Activated T-cell treated with anti-CD3 and anti-CD28 coated beads for 24 hours (primary cell): ENCODE measurements at regions not wholly inside any gene's neighbourhood (a gene's known extent, or its start where the extent isn't known, plus 50 kb on each side); places are given as distances from the start of the nearest gene placed in this dataset.

ENCODE experiments used
- DNase-seq: peaks from one replicate; pipeline ENCODE4 v3.0.0-alpha.2; 2020; ENCODE audit warnings: low read depth

DNA sequence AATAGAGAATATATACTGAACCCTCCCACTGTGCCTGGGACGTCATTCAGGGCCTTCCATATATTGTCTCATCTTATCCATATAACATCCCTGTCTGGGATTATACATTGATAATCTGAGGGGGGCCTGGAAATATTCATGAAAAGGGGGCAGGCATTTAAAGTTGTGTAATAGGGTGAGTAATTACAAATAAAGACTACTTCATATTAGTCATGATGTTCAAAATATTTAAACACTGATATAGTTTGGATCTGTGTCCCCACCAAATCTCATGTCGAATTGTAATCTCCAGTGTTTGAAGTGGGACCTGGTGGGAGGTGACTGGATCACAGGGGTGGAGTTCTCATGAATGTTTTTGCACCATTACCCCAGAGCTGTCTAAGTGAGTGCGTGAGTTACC, 97.8 kb downstream of the AQP9 start:
- no peak for DNase-seq

DNA sequence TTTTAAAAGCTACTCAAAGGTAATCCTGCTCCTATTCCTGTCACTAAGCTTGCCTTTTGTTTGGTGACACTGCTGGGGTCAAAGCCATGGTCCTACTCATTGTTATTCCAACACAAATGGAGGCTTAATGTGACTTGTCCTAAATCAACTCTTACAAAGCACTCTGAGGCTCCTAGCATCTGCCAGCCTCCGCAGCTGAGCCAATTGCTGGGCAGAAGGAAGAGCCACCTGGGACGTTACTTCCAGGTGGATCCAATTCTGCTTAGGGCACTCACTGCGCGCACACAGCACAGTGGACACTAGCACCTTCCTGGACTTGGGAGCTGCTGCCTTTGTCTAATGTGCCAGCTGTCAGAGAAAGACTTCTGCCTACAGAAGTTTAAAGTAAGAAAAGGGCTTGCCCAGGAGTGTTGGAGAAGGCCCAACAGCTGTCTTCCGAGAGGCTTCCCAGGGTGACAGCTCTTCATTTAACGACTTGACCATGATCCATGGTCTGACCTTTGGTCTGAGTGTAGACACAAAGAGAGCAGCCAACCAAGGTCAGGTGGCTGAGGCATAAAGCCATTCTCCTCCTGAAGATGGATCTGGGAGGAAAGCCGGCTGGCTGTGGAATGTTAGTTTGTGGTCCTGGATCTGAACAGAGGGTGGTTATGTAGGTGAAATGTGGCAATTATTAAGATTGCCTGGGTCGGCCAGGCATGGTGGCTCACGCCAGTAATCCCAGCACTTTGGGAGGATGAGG, 102.2 kb downstream of the AQP9 start:
- no peak for DNase-seq

GRCh38 chr15:58241872-58242271, 103.7 kb downstream of the AQP9 start:
- no peak for DNase-seq

GRCh38 chr15:58243070-58243469, 104.9 kb downstream of the AQP9 start:
- no peak for DNase-seq

DNA sequence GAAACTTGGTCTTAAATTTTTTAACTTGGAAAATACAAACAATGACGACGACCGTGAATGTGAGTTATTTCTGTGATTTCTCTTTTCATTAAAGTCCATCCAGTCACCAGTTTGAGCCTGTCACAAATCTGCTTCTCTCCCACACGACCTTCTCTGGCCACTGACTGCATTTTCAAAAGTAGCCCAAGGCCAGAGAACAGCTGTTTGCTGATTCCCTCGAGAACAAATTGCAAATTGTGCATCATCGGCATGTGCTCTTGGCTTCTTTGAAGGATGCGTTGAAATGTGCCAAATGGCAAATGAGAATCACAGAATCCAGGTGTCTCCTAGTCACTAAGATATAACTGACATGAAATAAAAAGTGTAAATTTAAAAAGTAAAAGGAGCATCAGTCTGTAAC, 106.4 kb downstream of the AQP9 start:
- DNase-seq: no peak

- DNase-seq: no peak
These were observed 107.9 kb downstream of the AQP9 start for GRCh38 chr15:58246041-58246440.

- no peak for DNase-seq
These were observed 110.0 kb downstream of the AQP9 start for GRCh38 chr15:58247855-58248842.

GRCh38 chr15:58249646-58250312, 111.6 kb downstream of the AQP9 start:
- peak; percentile 4 for DNase-seq

- DNase-seq: no peak
These were observed 114.6 kb downstream of the AQP9 start for GRCh38 chr15:58252586-58253323.

DNA sequence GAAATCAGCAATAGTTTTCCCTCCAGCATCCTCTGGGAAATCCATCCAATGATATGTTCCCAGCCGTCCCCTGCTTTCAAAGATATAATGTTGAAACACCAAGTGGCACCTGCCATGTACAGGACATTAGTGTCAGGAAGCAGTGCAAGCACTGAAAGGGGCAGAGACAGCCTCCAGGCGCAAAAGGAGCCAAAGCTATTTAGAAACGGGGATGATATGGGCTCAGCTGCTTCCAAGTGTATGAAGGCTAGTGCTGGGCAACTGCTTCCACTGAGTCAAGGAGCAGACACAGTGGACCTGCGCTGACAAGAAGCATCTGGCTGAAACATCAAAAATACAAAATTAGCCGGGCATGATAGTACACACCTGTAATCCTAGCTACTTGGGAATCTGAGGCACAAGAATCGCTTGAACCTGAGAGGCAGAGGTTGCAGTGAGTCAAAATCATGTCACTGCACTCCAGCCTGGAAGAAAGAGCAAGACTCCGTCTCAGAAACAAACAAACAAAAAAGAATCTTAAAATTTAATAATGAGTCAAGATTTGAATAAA, 119.7 kb downstream of the AQP9 start:
- DNase-seq: no peak

GRCh38 chr15:58258501-58259292, 120.5 kb downstream of the AQP9 start:
- DNase-seq: no peak

DNA sequence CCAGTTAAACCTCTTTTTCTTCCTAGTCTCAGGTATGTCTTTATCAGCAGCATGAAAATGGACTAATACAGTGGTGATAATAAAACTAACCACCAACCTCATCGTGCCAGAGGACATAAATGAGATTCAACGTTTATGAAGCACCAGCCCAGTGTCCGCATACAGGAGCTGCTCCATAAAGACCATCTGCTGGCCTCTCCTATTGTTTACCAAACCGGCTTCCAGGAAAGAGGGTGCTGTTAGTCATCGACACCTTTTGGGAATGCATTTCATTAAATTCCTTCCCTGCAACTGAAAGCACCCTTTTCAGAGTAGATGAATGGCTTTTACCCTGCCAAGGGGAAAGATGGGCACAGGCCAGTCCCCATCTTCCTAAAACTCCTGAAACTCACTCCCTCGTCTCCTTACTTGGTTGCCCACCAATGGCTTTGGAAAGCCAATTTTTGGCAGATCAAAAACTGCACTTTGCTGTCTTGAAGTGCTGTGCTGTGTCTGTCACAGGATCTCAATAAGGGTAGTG, 122.1 kb downstream of the AQP9 start:
- no peak for DNase-seq

- no peak for DNase-seq
These were observed 122.6 kb downstream of the AQP9 start for GRCh38 chr15:58260725-58261267.

- DNase-seq: no peak
These were observed 123.2 kb downstream of the AQP9 start for GRCh38 chr15:58261368-58261767.

DNA sequence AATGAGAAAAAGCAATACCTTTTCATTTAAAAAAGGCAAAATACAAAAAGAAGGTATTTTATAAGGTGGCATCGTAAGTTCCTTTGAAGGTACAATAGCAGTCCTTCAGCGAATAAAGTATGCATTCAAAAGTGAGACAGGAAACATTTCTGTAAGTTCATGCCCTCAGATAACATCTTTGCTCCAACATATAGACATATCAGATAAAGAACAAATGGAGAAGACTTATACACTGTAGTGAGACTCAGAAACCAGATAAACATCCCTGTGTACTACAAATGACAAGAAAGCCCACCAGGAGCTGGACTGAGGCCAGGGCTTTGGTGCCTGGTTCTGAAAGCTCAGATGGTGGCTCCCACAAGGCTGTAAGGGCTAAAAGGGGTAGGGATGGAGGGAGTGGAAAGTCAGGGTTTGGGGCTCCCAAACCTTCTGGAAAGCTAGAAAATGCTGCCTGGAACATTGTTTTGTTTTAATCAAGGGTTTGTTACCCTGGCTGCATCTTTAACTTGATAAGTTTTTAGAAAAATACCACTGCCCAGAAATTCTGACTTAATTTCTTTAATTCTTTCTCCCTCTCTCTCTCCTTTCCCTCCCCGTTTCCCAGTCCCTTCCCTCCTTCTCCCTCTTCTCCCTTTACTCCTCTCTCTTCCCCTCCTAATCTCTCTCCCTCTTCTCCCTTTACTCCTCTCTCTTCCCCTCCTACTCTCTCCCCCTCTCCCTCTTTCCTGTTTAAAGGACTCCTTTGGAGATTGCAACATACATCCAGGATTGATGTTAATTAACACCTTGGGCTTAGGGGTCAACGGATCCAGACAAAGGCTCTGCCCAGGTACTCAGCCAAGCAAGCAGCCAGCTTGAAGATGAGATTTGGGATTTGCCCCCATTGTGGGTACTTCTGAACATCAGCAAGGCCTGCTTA, 126.1 kb downstream of the AQP9 start:
- DNase-seq: no peak

DNA sequence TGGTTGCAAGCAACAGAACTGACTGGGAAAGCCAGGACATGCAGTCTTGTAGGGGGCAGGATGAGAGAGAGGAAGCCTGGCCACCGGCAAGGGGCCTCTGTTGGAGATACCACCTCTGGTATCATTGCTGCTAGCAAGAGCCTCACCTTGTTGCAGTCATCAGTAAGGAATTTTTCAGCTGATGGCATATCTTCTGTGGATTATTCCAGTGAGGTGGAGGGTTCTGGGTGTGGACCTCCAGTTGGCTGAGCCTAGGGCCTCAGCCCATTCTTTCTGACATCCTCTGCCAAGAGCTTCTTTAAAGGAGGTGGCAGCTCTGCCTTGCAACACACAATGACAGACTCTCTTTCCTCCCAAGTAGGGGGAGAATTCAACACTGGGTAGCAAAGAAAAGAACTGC, 128.9 kb downstream of the AQP9 start:
- no peak for DNase-seq

DNA sequence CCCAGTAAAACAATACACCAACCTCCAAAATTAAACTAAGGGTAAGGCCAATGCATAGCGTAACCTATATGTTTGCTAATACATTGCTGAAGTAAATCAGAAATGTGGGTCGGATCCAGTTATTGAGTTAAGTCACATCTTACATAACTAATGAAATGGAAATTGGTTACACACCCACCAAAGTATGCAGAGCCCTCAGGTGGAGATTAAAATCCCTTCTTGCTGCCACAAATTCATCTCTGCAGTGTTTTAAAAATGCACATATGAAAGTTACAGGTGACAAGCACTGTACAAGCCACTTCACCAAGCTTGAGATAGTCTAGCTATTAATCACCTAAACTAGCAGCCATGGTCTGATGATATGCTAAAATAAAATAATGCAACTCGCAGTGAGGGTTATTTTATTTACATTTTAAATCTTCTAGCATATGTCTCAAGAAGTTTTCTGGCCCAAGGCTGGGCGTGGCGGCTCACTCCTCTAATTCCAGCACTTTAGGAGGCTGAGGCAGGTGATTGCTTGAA, 130.6 kb downstream of the AQP9 start:
- no peak for DNase-seq

DNA sequence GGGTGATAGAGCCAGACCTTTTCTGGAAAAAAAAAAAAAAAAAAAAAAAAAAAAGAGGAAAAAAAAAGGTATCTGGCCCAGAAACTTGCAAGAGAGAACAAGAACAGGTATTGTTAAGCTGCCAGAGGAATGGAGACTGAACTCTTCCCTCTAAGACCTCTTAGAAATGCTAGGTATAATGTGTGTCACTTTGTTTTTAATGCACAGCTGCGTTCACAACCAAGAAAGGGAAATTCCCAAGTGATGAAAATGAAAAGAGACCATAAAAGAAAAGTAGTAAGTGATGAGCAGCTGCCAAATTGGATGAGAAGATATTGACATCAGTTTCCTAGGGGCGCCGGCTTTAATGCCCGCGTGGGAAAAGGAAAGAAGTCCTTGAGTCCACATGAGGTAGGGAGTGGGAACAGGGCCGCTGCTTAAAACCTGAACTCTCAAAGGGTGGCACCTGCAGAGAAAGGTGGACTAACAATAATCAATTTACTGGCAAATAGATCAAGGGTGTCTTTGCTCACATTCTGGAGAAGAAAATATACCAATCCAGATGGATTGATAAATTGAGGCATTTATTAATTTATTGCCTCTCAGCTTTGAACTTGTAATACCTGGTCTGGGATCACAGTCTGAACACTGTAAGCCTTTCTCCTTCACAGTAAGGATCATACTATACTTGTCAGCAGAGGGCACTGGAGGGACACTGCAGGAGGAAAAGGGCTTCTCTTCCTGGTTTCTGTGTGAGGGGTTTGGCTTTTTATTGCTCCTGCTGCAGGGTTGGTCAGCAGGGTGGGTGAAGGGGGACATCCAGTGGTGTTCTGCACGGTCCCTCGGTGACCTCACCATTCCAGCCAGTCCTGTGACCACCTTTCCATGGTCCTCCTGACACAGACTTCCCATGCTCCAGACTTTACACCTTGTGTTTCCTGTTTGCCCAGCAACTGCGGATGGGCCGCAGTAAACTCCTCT, 131.6 kb downstream of the AQP9 start:
- DNase-seq: peak; percentile 25
